ENCODE measurements at regions not wholly inside any gene's neighbourhood (a gene's known extent, or its start where the extent isn't known, plus 50 kb on each side); places are given as distances from the start of the nearest gene placed in this dataset.
"Not testable (repeated sequence)": the region's sequence is repeated elsewhere in the genome, so short reads cannot be mapped to it uniquely, and the experiment has no call there.

GRCh38 chr5:92019376-92019990, 636.4 kb upstream of the ARRDC3 start:
- Histone ChIP-seq H3K4me1 (ENCODE audit: control insufficient read depth in 1 of 2, insufficient read depth in 2 of 2, low read length in 2 of 2) (no peaks in the 10 kb centered on the region), H3K27ac (ENCODE audit: low read depth, low read length) (no peak overlapping the region), H2BK5ac (ENCODE audit: low read depth, low read length, poor library complexity) (no peak overlapping the region), H2AFZ (ENCODE audit: insufficient read depth, low read length, poor library complexity) (no peak overlapping the region), H2AK5ac (ENCODE audit: low read length) (no peak overlapping the region), H3K4ac (ENCODE audit: low read depth, low read length) (no peak overlapping the region), H3K27me3 (ENCODE audit: insufficient read depth, low read length) (no peaks in the 10 kb centered on the region), H3K9ac (ENCODE audit: low read length) (no peak overlapping the region), H3K79me2 (ENCODE audit: control insufficient read depth, insufficient read depth, low read length, poor library complexity) (no peaks in the 10 kb centered on the region), H3K14ac (ENCODE audit: low read length) (no peak overlapping the region), H3K23ac (ENCODE audit: low read length) (no peak overlapping the region), H3K18ac (ENCODE audit: low read length) (no peak overlapping the region), H3K36me3 (ENCODE audit: control insufficient read depth in 1 of 2, insufficient read depth in 2 of 2, low read length in 2 of 2) (no peaks in the 10 kb centered on the region), H2BK12ac (ENCODE audit: low read length) (no peak overlapping the region), H3K9me3 (ENCODE audit: insufficient read depth, low read depth, low read length) (no peaks in the 10 kb centered on the region), H3K79me1 (ENCODE audit: low read length) (no peaks in the 10 kb centered on the region), H3K4me2 (ENCODE audit: low read length) (no peak overlapping the region), H4K91ac (ENCODE audit: low read depth, low read length) (no peak overlapping the region), H4K8ac (ENCODE audit: low read depth, low read length) (no peak overlapping the region), H4K12ac (ENCODE audit: low read depth, low read length) (no peak overlapping the region), H2BK120ac (ENCODE audit: insufficient read depth, low read length, poor library complexity) (no peak overlapping the region), H3K4me3 (ENCODE audit: low read depth, low read length) (no peak overlapping the region)
- no peak for DNase-seq
- no CpG with 5 or more reads among the region's 2 CpGs for WGBS (ENCODE audit: extremely low coverage, insufficient coverage, insufficient read length)

- H2AK5ac ChIP-seq (ENCODE audit: low read length): no peak overlapping the region
- no peak overlapping the region for H3K18ac ChIP-seq (ENCODE audit: low read length)
- no peak overlapping the region for H2AFZ ChIP-seq (ENCODE audit: insufficient read depth, low read length, poor library complexity)
- no peak overlapping the region for H3K9ac ChIP-seq (ENCODE audit: low read length)
- no peak overlapping the region for H3K23ac ChIP-seq (ENCODE audit: low read length)
- no peaks in the 10 kb centered on the region for H3K9me3 ChIP-seq (ENCODE audit: insufficient read depth, low read depth, low read length)
- H3K79me2 ChIP-seq (ENCODE audit: control insufficient read depth, insufficient read depth, low read length, poor library complexity): no peaks in the 10 kb centered on the region
- no peak overlapping the region for H3K4me3 ChIP-seq (ENCODE audit: low read depth, low read length)
- H3K27me3 ChIP-seq (ENCODE audit: insufficient read depth, low read length): no peaks in the 10 kb centered on the region
- H4K91ac ChIP-seq (ENCODE audit: low read depth, low read length): no peak overlapping the region
- no peaks in the 10 kb centered on the region for H3K4me1 ChIP-seq (ENCODE audit: control insufficient read depth in 1 of 2, insufficient read depth in 2 of 2, low read length in 2 of 2)
- no peak overlapping the region for H2BK12ac ChIP-seq (ENCODE audit: low read length)
- H4K8ac ChIP-seq (ENCODE audit: low read depth, low read length): no peak overlapping the region
- no peak overlapping the region for H4K12ac ChIP-seq (ENCODE audit: low read depth, low read length)
- no peaks in the 10 kb centered on the region for H3K79me1 ChIP-seq (ENCODE audit: low read length)
- no peak overlapping the region for H3K4me2 ChIP-seq (ENCODE audit: low read length)
- no peak for DNase-seq
- no peak overlapping the region for H3K27ac ChIP-seq (ENCODE audit: low read depth, low read length)
- no peak overlapping the region for H2BK5ac ChIP-seq (ENCODE audit: low read depth, low read length, poor library complexity)
- no peak overlapping the region for H3K4ac ChIP-seq (ENCODE audit: low read depth, low read length)
- H3K14ac ChIP-seq (ENCODE audit: low read length): no peak overlapping the region
- H3K36me3 ChIP-seq (ENCODE audit: control insufficient read depth in 1 of 2, insufficient read depth in 2 of 2, low read length in 2 of 2): no peaks in the 10 kb centered on the region
- no peak overlapping the region for H2BK120ac ChIP-seq (ENCODE audit: insufficient read depth, low read length, poor library complexity)
These were observed 634.7 kb upstream of the ARRDC3 start for GRCh38 chr5:92017776-92018175.

GRCh38 chr5:92011845-92012244, 628.7 kb upstream of the ARRDC3 start:
- not testable (repeated sequence) for H3K4me3 ChIP-seq (ENCODE audit: low read depth, low read length); H4K8ac ChIP-seq (ENCODE audit: low read depth, low read length)

GRCh38 chr5:92003806-92004205, 620.7 kb upstream of the ARRDC3 start:
- Histone ChIP-seq H2AK5ac (ENCODE audit: low read length) (no peak overlapping the region), H3K9ac (ENCODE audit: low read length) (no peak overlapping the region), H4K12ac (ENCODE audit: low read depth, low read length) (no peak overlapping the region), H4K8ac (ENCODE audit: low read depth, low read length) (no peak overlapping the region), H3K4ac (ENCODE audit: low read depth, low read length) (no peak overlapping the region), H3K79me2 (ENCODE audit: control insufficient read depth, insufficient read depth, low read length, poor library complexity) (no peaks in the 10 kb centered on the region), H3K36me3 (ENCODE audit: control insufficient read depth in 1 of 2, insufficient read depth in 2 of 2, low read length in 2 of 2) (no peaks in the 10 kb centered on the region), H3K79me1 (ENCODE audit: low read length) (no peaks in the 10 kb centered on the region), H3K27ac (ENCODE audit: low read depth, low read length) (no peak overlapping the region), H2BK5ac (ENCODE audit: low read depth, low read length, poor library complexity) (no peak overlapping the region), H3K18ac (ENCODE audit: low read length) (no peak overlapping the region), H3K27me3 (ENCODE audit: insufficient read depth, low read length) (no peaks in the 10 kb centered on the region), H3K4me2 (ENCODE audit: low read length) (no peak overlapping the region), H3K14ac (ENCODE audit: low read length) (no peak overlapping the region), H3K9me3 (ENCODE audit: insufficient read depth, low read depth, low read length) (no peaks in the 10 kb centered on the region), H2AFZ (ENCODE audit: insufficient read depth, low read length, poor library complexity) (no peak overlapping the region), H2BK120ac (ENCODE audit: insufficient read depth, low read length, poor library complexity) (no peak overlapping the region), H3K4me1 (ENCODE audit: control insufficient read depth in 1 of 2, insufficient read depth in 2 of 2, low read length in 2 of 2) (no peaks in the 10 kb centered on the region), H4K91ac (ENCODE audit: low read depth, low read length) (no peak overlapping the region), H3K23ac (ENCODE audit: low read length) (no peak overlapping the region), H3K4me3 (ENCODE audit: low read depth, low read length) (no peak overlapping the region), H2BK12ac (ENCODE audit: low read length) (no peak overlapping the region)
- DNase-seq: no peak
- WGBS (ENCODE audit: extremely low coverage, insufficient coverage, insufficient read length): no CpG with 5 or more reads among the region's 5 CpGs

More at GRCh38 chr5:92011845-92012244, 628.7 kb upstream of the ARRDC3 start:
- no CpG with 5 or more reads among the region's 1 CpG for WGBS (ENCODE audit: extremely low coverage, insufficient coverage, insufficient read length)
- not testable (repeated sequence) for H3K9ac ChIP-seq (ENCODE audit: low read length); H3K79me1 ChIP-seq (ENCODE audit: low read length); H3K4ac ChIP-seq (ENCODE audit: low read depth, low read length); H4K12ac ChIP-seq (ENCODE audit: low read depth, low read length); H3K23ac ChIP-seq (ENCODE audit: low read length); H3K4me2 ChIP-seq (ENCODE audit: low read length); H3K18ac ChIP-seq (ENCODE audit: low read length); H3K14ac ChIP-seq (ENCODE audit: low read length); DNase-seq; H2AFZ ChIP-seq (ENCODE audit: insufficient read depth, low read length, poor library complexity); H3K79me2 ChIP-seq (ENCODE audit: control insufficient read depth, insufficient read depth, low read length, poor library complexity); H2BK12ac ChIP-seq (ENCODE audit: low read length); H3K9me3 ChIP-seq (ENCODE audit: insufficient read depth, low read depth, low read length); H3K27ac ChIP-seq (ENCODE audit: low read depth, low read length); H3K36me3 ChIP-seq (ENCODE audit: control insufficient read depth in 1 of 2, insufficient read depth in 2 of 2, low read length in 2 of 2); H3K27me3 ChIP-seq (ENCODE audit: insufficient read depth, low read length); H2BK120ac ChIP-seq (ENCODE audit: insufficient read depth, low read length, poor library complexity); H3K4me1 ChIP-seq (ENCODE audit: control insufficient read depth in 1 of 2, insufficient read depth in 2 of 2, low read length in 2 of 2); H2AK5ac ChIP-seq (ENCODE audit: low read length); H4K91ac ChIP-seq (ENCODE audit: low read depth, low read length); H2BK5ac ChIP-seq (ENCODE audit: low read depth, low read length, poor library complexity)
